SK-N-SH treated with all-trans-retinoic acid at 6 μM for 48 hours (cell line): ENCODE measurements at regions not wholly inside any gene's neighbourhood (a gene's known extent, or its start where the extent isn't known, plus 50 kb on each side); places are given as distances from the start of the nearest gene placed in this dataset.

Experiments used
- ISL1 ChIP-seq: fragments of 250-450 bp; sonication (Bioruptor Pico); IDR thresholded peaks from 2 replicates; pipeline ENCODE4 v2.1.2; 2022; ENCODE audit warnings: mild to moderate bottlenecking, moderate library complexity
- SNAI2 ChIP-seq: fragments of 250-450 bp; sonication (Bioruptor Pico); IDR thresholded peaks from 2 replicates; pipeline ENCODE4 v1.5.0; 2020; ENCODE audit warnings: mild to moderate bottlenecking, moderate library complexity
- ZFP30 ChIP-seq: fragments of 450-650 bp; formaldehyde crosslinking; IDR thresholded peaks from 2 replicates; pipeline ENCODE4 v1.5.0; 2022; ENCODE audit warnings: mild to moderate bottlenecking, moderate library complexity
- TF ChIP-seq, protein P1 (sequence below): fragments of 250-450 bp; sonication (Bioruptor Pico); IDR thresholded peaks from 2 replicates; pipeline ENCODE4 v1.8.0; 2020; ENCODE audit warnings: mild to moderate bottlenecking, moderate library complexity, borderline replicate concordance

DNA sequence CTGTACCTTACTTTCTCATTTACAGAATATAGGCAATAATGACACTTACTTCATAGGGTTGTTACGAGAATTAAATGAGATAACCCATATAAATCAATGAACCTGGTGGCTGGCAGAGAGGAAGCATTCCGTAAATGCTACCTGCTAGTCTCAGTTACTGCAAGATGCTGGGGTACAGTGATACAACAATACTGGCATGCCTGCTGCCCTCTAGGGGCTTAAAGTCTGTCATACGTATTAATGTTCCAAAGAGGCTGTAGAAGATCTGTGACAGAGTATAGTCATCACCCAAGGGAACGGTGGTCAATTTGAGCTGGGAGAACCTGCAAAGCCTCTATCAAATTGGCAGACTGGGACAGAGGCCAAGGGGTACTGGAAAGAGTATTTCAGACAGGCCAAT, 421.5 kb downstream of the GPAM start:
- TF ChIP-seq SNAI2 (no peak), ZFP30 (no peak), ISL1 (no peak)
- TF ChIP-seq, protein P1, sequence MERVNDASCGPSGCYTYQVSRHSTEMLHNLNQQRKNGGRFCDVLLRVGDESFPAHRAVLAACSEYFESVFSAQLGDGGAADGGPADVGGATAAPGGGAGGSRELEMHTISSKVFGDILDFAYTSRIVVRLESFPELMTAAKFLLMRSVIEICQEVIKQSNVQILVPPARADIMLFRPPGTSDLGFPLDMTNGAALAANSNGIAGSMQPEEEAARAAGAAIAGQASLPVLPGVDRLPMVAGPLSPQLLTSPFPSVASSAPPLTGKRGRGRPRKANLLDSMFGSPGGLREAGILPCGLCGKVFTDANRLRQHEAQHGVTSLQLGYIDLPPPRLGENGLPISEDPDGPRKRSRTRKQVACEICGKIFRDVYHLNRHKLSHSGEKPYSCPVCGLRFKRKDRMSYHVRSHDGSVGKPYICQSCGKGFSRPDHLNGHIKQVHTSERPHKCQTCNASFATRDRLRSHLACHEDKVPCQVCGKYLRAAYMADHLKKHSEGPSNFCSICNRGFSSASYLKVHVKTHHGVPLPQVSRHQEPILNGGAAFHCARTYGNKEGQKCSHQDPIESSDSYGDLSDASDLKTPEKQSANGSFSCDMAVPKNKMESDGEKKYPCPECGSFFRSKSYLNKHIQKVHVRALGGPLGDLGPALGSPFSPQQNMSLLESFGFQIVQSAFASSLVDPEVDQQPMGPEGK (CRISPR knock-in tag) = no peak
